GM23248 (cell line): ENCODE measurements at regions not wholly inside any gene's neighbourhood (a gene's known extent, or its start where the extent isn't known, plus 50 kb on each side); places are given as distances from the start of the nearest gene placed in this dataset.

ENCODE experiments used
- EZH2 ChIP-seq: fragments of 200-600 bp; sonication (generic); IDR thresholded peaks from 2 replicates; pipeline ENCODE4 v1.6.1; 2018; ENCODE audit warnings: antibody characterized with exemption, mild to moderate bottlenecking; ENCODE audit not compliant: insufficient read depth, poor library complexity, severe bottlenecking
- EZH2phosphoT487 ChIP-seq: fragments of 200-600 bp; sonication (generic); IDR thresholded peaks from 2 replicates; pipeline ENCODE4 v1.6.1; 2018; ENCODE audit warnings: antibody characterized with exemption, moderate library complexity, mild to moderate bottlenecking, low read depth; ENCODE audit not compliant: insufficient read depth

DNA sequence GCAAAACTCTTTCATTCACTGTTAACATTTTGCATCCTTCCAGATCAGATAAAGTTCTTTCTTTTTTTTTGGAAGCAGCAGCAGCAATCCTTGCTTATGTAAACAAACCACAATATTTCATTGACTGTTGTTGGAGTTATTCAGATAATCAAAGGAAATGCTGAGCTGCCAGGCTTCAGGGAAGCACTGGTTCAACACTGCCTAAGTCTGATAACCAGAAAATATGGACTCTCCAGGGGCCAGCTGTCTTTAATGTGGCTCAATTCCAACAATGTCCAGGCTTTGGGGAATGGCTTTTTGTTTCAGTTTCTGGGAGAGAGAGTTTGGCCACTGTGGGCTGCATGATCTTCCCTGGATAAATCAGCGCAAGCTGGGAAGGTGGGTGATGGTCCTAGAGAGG is 354.3 kb downstream of the AKAIN1 start:
- no peak for TF ChIP-seq EZH2phosphoT487
- no peak for TF ChIP-seq EZH2
